ENCODE measurements at regions not wholly inside any gene's neighbourhood (a gene's known extent, or its start where the extent isn't known, plus 50 kb on each side); places are given as distances from the start of the nearest gene placed in this dataset.

DNA sequence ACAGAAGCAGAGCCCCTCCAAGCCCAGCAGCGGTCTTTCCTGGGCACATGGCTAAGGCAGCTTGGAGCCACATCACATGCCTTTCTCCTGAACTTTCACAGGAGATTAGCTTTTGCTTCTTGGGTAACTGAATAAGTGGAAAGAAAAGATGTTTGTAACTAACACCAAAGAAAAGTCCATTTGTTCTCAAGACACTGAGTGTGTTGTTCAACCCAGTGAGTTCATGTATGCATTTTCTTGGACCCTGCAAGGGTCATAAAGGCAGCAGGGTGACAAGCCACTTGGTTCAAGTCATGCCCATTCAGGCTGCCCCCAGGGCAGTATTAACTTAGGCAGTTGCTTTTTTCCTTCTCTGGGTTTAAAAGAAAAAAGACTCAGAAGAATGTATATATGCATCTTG lies 203.4 kb downstream of the FAM76B start:
- POLR2A ChIA-PET = no interaction called here
- H3K4me1 ChIP-seq (ENCODE audit: insufficient read depth, low read length) = no peaks in the 10 kb centered on the region
- H3K27ac Mint-ChIP-seq = no peak overlapping the region
- no peaks in the 10 kb centered on the region for H3K9me3 ChIP-seq (ENCODE audit: control insufficient read depth in 1 of 2, insufficient read depth in 1 of 2, low read length in 2 of 2)
- no peaks in the 10 kb centered on the region for H3K4me1 Mint-ChIP-seq (ENCODE audit: low read depth)
- H3K4me3 Mint-ChIP-seq = no peak overlapping the region
- CTCF ChIA-PET = interaction anchor here (0.6 kb wide), 1 partner anchor 840 kb away, joined by 4 read pairs; no protein-coding TSS in a partner anchor
- no peaks in the 10 kb centered on the region for H3K27me3 ChIP-seq (ENCODE audit: control insufficient read depth in 1 of 2, insufficient read depth in 2 of 2, low read length in 2 of 2)
- H3K27me3 Mint-ChIP-seq = no peaks in the 10 kb centered on the region
- H3K27ac ChIP-seq (ENCODE audit: low read depth in 1 of 2, low read length in 2 of 2) = no peak overlapping the region
- H3K36me3 Mint-ChIP-seq (ENCODE audit: low read depth) = no peaks in the 10 kb centered on the region
- TF ChIP-seq, protein P1, sequence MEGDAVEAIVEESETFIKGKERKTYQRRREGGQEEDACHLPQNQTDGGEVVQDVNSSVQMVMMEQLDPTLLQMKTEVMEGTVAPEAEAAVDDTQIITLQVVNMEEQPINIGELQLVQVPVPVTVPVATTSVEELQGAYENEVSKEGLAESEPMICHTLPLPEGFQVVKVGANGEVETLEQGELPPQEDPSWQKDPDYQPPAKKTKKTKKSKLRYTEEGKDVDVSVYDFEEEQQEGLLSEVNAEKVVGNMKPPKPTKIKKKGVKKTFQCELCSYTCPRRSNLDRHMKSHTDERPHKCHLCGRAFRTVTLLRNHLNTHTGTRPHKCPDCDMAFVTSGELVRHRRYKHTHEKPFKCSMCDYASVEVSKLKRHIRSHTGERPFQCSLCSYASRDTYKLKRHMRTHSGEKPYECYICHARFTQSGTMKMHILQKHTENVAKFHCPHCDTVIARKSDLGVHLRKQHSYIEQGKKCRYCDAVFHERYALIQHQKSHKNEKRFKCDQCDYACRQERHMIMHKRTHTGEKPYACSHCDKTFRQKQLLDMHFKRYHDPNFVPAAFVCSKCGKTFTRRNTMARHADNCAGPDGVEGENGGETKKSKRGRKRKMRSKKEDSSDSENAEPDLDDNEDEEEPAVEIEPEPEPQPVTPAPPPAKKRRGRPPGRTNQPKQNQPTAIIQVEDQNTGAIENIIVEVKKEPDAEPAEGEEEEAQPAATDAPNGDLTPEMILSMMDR (IDR thresholded peaks at IDR 0.05) = no peak
- intact Hi-C loops (cut with DNase I, micrococcal nuclease) = no loop called here
- no peaks in the 10 kb centered on the region for H3K36me3 ChIP-seq (ENCODE audit: insufficient read depth, low read length)
- H3K9me3 Mint-ChIP-seq = no peaks in the 10 kb centered on the region
- no peak for DNase-seq
- H3K4me3 ChIP-seq (ENCODE audit: low read length) = no peak overlapping the region
- no peak for ATAC-seq (ENCODE audit: poor library complexity)

DNA sequence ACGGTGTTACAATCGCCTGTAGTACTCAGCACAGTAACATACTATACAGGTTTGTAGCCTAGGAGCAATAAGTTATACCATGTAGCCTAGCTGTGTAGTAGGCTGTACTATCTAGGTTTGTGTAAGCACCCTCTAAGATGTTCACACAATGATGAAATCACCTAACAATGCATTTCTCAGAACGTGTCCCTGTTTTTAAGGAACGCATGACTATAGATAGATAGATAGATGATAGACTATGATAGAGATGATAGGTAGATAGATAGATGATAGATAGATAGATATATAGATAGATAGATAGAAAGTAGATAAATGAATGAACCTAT lies 203.9 kb downstream of the FAM76B start:
- no peaks in the 10 kb centered on the region for H3K27me3 ChIP-seq (ENCODE audit: control insufficient read depth in 1 of 2, insufficient read depth in 2 of 2, low read length in 2 of 2)
- H3K4me3 ChIP-seq (ENCODE audit: low read length) = no peak overlapping the region
- intact Hi-C loops (cut with DNase I, micrococcal nuclease) = no loop called here
- TF ChIP-seq, protein P1 (IDR thresholded peaks at IDR 0.05) = no peak
- no peak for DNase-seq
- no peak overlapping the region for H3K4me3 Mint-ChIP-seq
- no peaks in the 10 kb centered on the region for H3K36me3 ChIP-seq (ENCODE audit: insufficient read depth, low read length)
- no peaks in the 10 kb centered on the region for H3K4me1 ChIP-seq (ENCODE audit: insufficient read depth, low read length)
- no peak overlapping the region for H3K27ac Mint-ChIP-seq
- ChIA-PET CTCF (interaction anchor here (1.1 kb wide), 1 partner anchor 120 kb away, joined by 3 read pairs; no protein-coding TSS in a partner anchor), POLR2A (no interaction called here)
- H3K9me3 ChIP-seq (ENCODE audit: control insufficient read depth in 1 of 2, insufficient read depth in 1 of 2, low read length in 2 of 2) = no peaks in the 10 kb centered on the region
- no peaks in the 10 kb centered on the region for H3K36me3 Mint-ChIP-seq (ENCODE audit: low read depth)
- H3K27me3 Mint-ChIP-seq = no peaks in the 10 kb centered on the region
- no peaks in the 10 kb centered on the region for H3K4me1 Mint-ChIP-seq (ENCODE audit: low read depth)
- H3K9me3 Mint-ChIP-seq = no peaks in the 10 kb centered on the region
- ATAC-seq (ENCODE audit: poor library complexity) = no peak
- H3K27ac ChIP-seq (ENCODE audit: low read depth in 1 of 2, low read length in 2 of 2) = no peak overlapping the region

DNA sequence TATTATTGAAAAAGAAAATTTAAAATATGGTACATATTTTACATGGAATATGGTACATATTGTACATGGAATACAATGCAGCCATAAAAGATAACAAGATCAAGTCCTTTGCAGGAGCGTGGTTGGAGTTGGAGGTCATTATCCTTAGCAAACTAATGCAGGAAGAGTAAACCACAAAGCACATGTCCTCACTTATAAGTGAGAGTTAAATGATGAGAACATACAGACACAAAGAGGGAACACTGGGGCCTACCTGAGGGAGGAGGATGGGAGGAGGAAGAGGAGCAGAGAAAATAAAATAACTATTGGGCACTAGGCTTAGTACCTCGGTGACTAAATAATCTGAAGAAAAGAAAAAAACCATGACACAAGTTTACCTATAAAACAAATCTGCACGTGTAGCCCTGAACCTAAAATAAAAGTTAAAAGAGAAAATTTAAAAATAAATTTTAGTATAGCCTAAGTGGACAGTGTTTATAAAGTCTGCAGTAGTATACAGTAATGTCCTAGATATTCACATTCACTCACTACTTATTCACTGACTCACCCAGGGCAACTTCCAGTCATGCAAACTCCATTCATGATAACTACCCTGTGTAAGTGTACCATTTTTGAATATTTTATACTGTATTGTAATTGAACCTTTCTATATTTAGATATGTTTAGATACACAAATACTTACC lies 204.4 kb downstream of the FAM76B start:
- H3K9me3 Mint-ChIP-seq = no peaks in the 10 kb centered on the region
- CTCF ChIA-PET = interaction anchor here (1.1 kb wide), 1 partner anchor 120 kb away, joined by 3 read pairs; no protein-coding TSS in a partner anchor

More for the DNA sequence above, 204.4 kb downstream of the FAM76B start:
- H3K36me3 Mint-ChIP-seq (ENCODE audit: low read depth) = no peaks in the 10 kb centered on the region
- no peak for ATAC-seq (ENCODE audit: poor library complexity)
- no peaks in the 10 kb centered on the region for H3K4me1 Mint-ChIP-seq (ENCODE audit: low read depth)
- H3K27me3 Mint-ChIP-seq = no peaks in the 10 kb centered on the region
- no peak overlapping the region for H3K4me3 Mint-ChIP-seq
- Histone ChIP-seq H3K27ac (ENCODE audit: low read depth in 1 of 2, low read length in 2 of 2) (no peak overlapping the region), H3K4me3 (ENCODE audit: low read length) (no peak overlapping the region), H3K4me1 (ENCODE audit: insufficient read depth, low read length) (no peaks in the 10 kb centered on the region), H3K36me3 (ENCODE audit: insufficient read depth, low read length) (no peaks in the 10 kb centered on the region), H3K9me3 (ENCODE audit: control insufficient read depth in 1 of 2, insufficient read depth in 1 of 2, low read length in 2 of 2) (no peaks in the 10 kb centered on the region), H3K27me3 (ENCODE audit: control insufficient read depth in 1 of 2, insufficient read depth in 2 of 2, low read length in 2 of 2) (no peaks in the 10 kb centered on the region)
- TF ChIP-seq, protein P1 (IDR thresholded peaks at IDR 0.05) = no peak
- H3K27ac Mint-ChIP-seq = no peak overlapping the region
- no peak for DNase-seq
- POLR2A ChIA-PET = interaction anchor here (0.7 kb wide), 1 partner anchor 20 kb away, joined by 4 read pairs; no protein-coding TSS in a partner anchor
- intact Hi-C loops (cut with DNase I, micrococcal nuclease) = no loop called here
